ENCODE measurements at regions not wholly inside any gene's neighbourhood (a gene's known extent, or its start where the extent isn't known, plus 50 kb on each side); places are given as distances from the start of the nearest gene placed in this dataset.

DNA sequence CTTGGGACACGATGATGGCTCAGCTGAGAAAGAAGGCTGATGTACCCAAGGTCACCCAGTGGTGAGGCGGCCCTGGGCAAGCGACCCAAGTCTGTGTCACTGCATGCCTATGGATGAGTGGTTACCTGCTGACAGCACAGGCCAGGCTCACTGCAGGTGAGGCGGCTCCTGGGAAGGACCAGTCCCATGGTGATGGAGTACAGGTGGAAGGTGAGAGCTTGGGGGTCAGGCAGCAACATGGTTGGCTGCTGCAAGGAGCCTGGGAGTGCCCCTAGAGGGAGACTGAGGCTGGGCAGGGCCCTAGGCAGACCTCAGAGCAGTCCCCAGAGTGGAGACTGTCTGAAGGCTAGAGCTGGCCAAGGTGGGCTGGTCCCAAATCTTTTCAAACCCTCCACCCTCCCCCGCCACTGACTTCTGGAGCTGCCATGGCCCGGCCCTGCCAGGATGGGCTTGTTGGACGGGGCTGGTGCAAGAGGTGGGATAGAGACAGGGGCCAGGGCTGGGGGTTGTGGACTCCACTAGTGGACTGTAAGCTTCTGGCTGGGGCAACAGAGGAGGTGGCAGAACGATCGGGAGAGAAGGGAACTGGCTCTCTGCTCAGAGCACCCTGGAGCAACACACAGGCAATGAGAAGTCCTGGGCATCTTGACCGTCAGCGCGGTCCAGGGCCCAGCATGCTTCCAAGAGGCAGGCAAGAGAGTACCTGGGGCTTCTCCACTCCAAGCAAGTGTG, 72.5 kb upstream of the SLC6A11 start:
- no peak for TF ChIP-seq CTCF (IDR thresholded peaks at IDR 0.05; ENCODE audit: insufficient read depth, low read length, poor library complexity, severe bottlenecking)
- TF ChIP-seq EZH2phosphoT487 (conservative IDR thresholded peaks at IDR 0.05; ENCODE audit: low read length), result no peak

All from SU-DHL-6 (cell line).